GM23338 (cell line): ENCODE measurements at regions not wholly inside any gene's neighbourhood (a gene's known extent, or its start where the extent isn't known, plus 50 kb on each side); places are given as distances from the start of the nearest gene placed in this dataset.
A peak's percentile ranks its signal among the peaks of the same experiment; 100 is the strongest.

Experiments
- ATAC-seq: fragments of 200-7000 bp; cut with Tn5 transposase; 3 replicates; pipeline ENCODE4 v1.9.1; 2020
- DNase-seq: peaks from one replicate; pipeline ENCODE4 v3.0.0-alpha.2; 2015; ENCODE audit warnings: low spot score
- H2AFZ ChIP-seq: fragments of 200-600 bp; sonication (generic); 2 replicates; pipeline ENCODE4 v1.8.0; 2016; ENCODE audit warnings: antibody characterized with exemption, mild to moderate bottlenecking, moderate library complexity
- H3F3A ChIP-seq: fragments of 200-600 bp; sonication (generic); replicated peaks from 2 replicates; pipeline ENCODE4 v1.8.0; 2017; ENCODE audit warnings: antibody characterized with exemption, mixed run types, low read depth
- H3K27ac ChIP-seq: fragments of 200-600 bp; sonication (generic); 2 replicates; pipeline ENCODE4 v1.6.1; 2016; ENCODE audit warnings: low read depth
- H3K27me3 ChIP-seq: fragments of 200-600 bp; sonication (generic); 2 replicates; pipeline ENCODE4 v1.8.0; 2016; ENCODE audit warnings: mild to moderate bottlenecking, mixed run types, moderate library complexity; ENCODE audit not compliant: insufficient read depth
- H3K36me3 ChIP-seq: fragments of 200-600 bp; sonication (generic); 2 replicates; pipeline ENCODE4 v1.8.0; 2016; ENCODE audit warnings: mild to moderate bottlenecking; ENCODE audit not compliant: insufficient read depth
- H3K4me1 ChIP-seq: fragments of 200-600 bp; sonication (generic); 2 replicates; pipeline ENCODE4 v1.8.0; 2016; ENCODE audit warnings: mild to moderate bottlenecking, moderate library complexity; ENCODE audit not compliant: insufficient read depth
- H3K4me2 ChIP-seq: fragments of 200-600 bp; sonication (generic); 2 replicates; pipeline ENCODE4 v1.7.1; 2017; ENCODE audit warnings: mixed run types
- H3K4me3 ChIP-seq: fragments of 200-600 bp; sonication (generic); 2 replicates; pipeline ENCODE4 v1.6.1; 2016; ENCODE audit warnings: mixed run types
- H3K79me2 ChIP-seq: fragments of 200-600 bp; sonication (generic); replicated peaks from 2 replicates; pipeline ENCODE4 v1.8.0; 2017; ENCODE audit warnings: mild to moderate bottlenecking; ENCODE audit not compliant: insufficient read depth
- H3K9me2 ChIP-seq: fragments of 200-600 bp; sonication (generic); 2 replicates; pipeline ENCODE4 v1.8.0; 2017; ENCODE audit not compliant: insufficient read depth
- H4K20me1 ChIP-seq: fragments of 200-600 bp; sonication (generic); replicated peaks from 2 replicates; pipeline ENCODE4 v1.8.0; 2017; ENCODE audit warnings: mild to moderate bottlenecking; ENCODE audit not compliant: insufficient read depth
- H3K27ac Mint-ChIP-seq: 2 replicates; pipeline ENCODE4 v1.8.0; 2020; ENCODE audit warnings: inconsistent platforms, mild to moderate bottlenecking, moderate library complexity, mixed read lengths
- H3K27me3 Mint-ChIP-seq: 3 replicates; pipeline ENCODE4 v1.8.0; 2022; ENCODE audit warnings: low read depth, mild to moderate bottlenecking, moderate library complexity, mixed read lengths, inconsistent platforms; ENCODE audit not compliant: insufficient read depth, poor library complexity
- H3K36me3 Mint-ChIP-seq: 3 replicates; pipeline ENCODE4 v1.8.0; 2021; ENCODE audit warnings: low read depth, mild to moderate bottlenecking, inconsistent platforms, moderate library complexity, mixed read lengths
- H3K4me1 Mint-ChIP-seq: 3 replicates; pipeline ENCODE4 v1.8.0; 2020; ENCODE audit warnings: mild to moderate bottlenecking, inconsistent platforms, mixed read lengths
- H3K4me3 Mint-ChIP-seq: 3 replicates; pipeline ENCODE4 v1.8.0; 2021; ENCODE audit warnings: moderate library complexity, mild to moderate bottlenecking, inconsistent platforms, mixed read lengths
- H3K9me3 Mint-ChIP-seq: 3 replicates; pipeline ENCODE4 v1.8.0; 2020; ENCODE audit warnings: moderate library complexity, mild to moderate bottlenecking, inconsistent platforms, mixed read lengths
- CREB1 ChIP-seq: fragments of 250-450 bp; sonication (Bioruptor Pico); IDR thresholded peaks from 2 replicates; pipeline ENCODE4 v1.5.0; 2020; ENCODE audit warnings: low read depth, mild to moderate bottlenecking, moderate library complexity
- CTCF ChIP-seq, 2 experiments: fragments of 200-600 bp in 1 of 2; sonication (generic) in 1 of 2; conservative IDR thresholded peaks; 2 replicates each; pipeline versions ENCODE4 v1.5.1 to v1.6.1; 2016 to 2017; ENCODE audit warnings: antibody characterized with exemption in 2 of 2, low read depth in 2 of 2, mild to moderate bottlenecking in 2 of 2, moderate library complexity in 1 of 2
- ETS1 ChIP-seq: IDR thresholded peaks from 2 replicates; pipeline ENCODE4 v1.6.1; 2016; ENCODE audit warnings: antibody characterized with exemption
- EZH2 ChIP-seq: fragments of 200-600 bp; sonication (generic); IDR thresholded peaks from one replicate; pipeline ENCODE4 v1.8.0; 2017; ENCODE audit warnings: antibody characterized with exemption, mild to moderate bottlenecking, low read depth; ENCODE audit not compliant: unreplicated experiment
- EZH2phosphoT487 ChIP-seq: fragments of 200-600 bp; sonication (generic); IDR thresholded peaks from one replicate; pipeline ENCODE4 v1.8.1; 2018; ENCODE audit warnings: antibody characterized with exemption; ENCODE audit not compliant: unreplicated experiment
- JUNB ChIP-seq: IDR thresholded peaks from one replicate; pipeline ENCODE4 v1.6.1; 2016; ENCODE audit warnings: antibody characterized with exemption; ENCODE audit not compliant: unreplicated experiment
- NANOG ChIP-seq: IDR thresholded peaks from 2 replicates; pipeline ENCODE4 v1.6.1; 2016; ENCODE audit warnings: antibody characterized with exemption, borderline replicate concordance
- POLR2AphosphoS5 ChIP-seq: IDR thresholded peaks from 2 replicates; pipeline ENCODE4 v1.6.1; 2016; ENCODE audit warnings: antibody characterized with exemption, low read depth
- REST ChIP-seq: IDR thresholded peaks from one replicate; pipeline ENCODE4 v1.6.1; 2018; ENCODE audit warnings: antibody characterized with exemption; ENCODE audit not compliant: unreplicated experiment
- STAT1 ChIP-seq: IDR thresholded peaks from one replicate; pipeline ENCODE4 v1.6.1; 2016; ENCODE audit warnings: antibody characterized with exemption; ENCODE audit not compliant: unreplicated experiment
- ZNF114 ChIP-seq: fragments of 250-450 bp; sonication (Bioruptor Pico); IDR thresholded peaks from 2 replicates; pipeline ENCODE4 v1.5.0; 2020; ENCODE audit warnings: mild to moderate bottlenecking, moderate library complexity
- ZNF331 ChIP-seq: fragments of 250-450 bp; sonication (Bioruptor Pico); IDR thresholded peaks from 2 replicates; pipeline ENCODE4 v1.5.0; 2020; ENCODE audit warnings: low read depth, mild to moderate bottlenecking, moderate library complexity
- ZNF462 ChIP-seq: fragments of 250-450 bp; sonication (Bioruptor Pico); IDR thresholded peaks from 2 replicates; pipeline ENCODE4 v1.5.0; 2020; ENCODE audit warnings: mild to moderate bottlenecking, moderate library complexity

DNA sequence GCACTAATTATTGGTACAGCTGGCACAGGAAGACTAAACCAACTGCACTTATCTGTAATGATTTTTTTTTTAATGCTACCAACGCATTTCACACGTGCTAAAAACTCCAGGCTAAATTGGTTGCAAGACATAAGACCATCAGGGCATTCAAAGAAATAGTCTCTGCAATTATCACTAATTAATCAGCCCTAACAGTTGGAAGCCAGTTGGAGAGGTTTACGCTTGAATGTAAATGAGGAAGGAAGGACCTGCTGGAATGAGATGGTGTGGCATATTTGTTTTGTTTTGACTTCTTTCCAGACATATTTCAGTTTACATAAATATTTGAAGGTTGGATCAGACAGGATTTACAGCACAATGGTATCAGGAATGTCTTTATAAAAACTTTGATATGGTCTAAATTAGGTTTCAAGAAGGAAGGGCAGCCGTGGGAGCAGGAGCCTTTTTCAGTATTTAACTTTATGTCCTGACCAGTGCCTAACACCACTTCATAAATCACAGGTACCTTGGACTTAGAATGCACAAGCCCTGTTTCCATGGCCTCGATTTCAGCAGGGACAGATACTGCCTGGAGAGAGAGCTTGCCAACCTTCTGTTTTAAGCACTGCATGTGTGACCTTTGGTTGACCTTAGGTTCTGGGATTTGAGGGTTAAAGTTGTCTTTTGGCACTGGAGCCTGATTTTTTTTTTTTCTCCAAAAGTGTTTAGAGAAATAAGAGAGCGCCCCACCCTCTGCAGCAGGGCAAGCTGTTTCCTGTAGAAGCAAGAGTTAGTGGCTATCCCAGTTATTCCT is 199.8 kb upstream of the MAP3K1 start:
- no peak overlapping the region for H3K27ac ChIP-seq
- DNase-seq (no peak), ATAC-seq (no peak; the same call in 2 of the 3 replicates)
- H2AFZ ChIP-seq: no peak overlapping the region
- peaks cover 26% of the 10 kb centered on the region for H3K4me1 ChIP-seq
- H3K27me3 ChIP-seq: no peaks in the 10 kb centered on the region
- no peaks in the 10 kb centered on the region for H3K27me3 Mint-ChIP-seq
- no peak overlapping the region for H3K27ac Mint-ChIP-seq
- H3K9me2 ChIP-seq: peaks cover 16% of the 10 kb centered on the region
- peaks cover 20% of the 10 kb centered on the region; the same call in 2 of the 3 replicates for H3K36me3 Mint-ChIP-seq
- H3K9me3 Mint-ChIP-seq: peaks cover 34% of the 10 kb centered on the region
- peak overlapping the region; percentile 9; the same call in 1 of the 2 replicates for H3K4me2 ChIP-seq
- H3K79me2 ChIP-seq: no peaks in the 10 kb centered on the region
- H3K4me3 Mint-ChIP-seq: no peak overlapping the region
- peaks cover 17% of the 10 kb centered on the region for H3K4me1 Mint-ChIP-seq
- no peaks in the 10 kb centered on the region for H4K20me1 ChIP-seq
- no peaks in the 10 kb centered on the region for H3F3A ChIP-seq
- no peaks in the 10 kb centered on the region; the same call in 1 of the 2 replicates for H3K36me3 ChIP-seq
- TF ChIP-seq CTCF (conservative IDR thresholded peaks at IDR 0.05; ENCODE audit: low read depth in 2 of 2) (no peak), POLR2AphosphoS5 (no peak), STAT1 (no peak), EZH2 (no peak), NANOG (no peak), ZNF331 (CRISPR knock-in tag) (no peak), ETS1 (no peak), REST (no peak), ZNF462 (CRISPR knock-in tag) (no peak), JUNB (no peak), EZH2phosphoT487 (no peak), ZNF114 (CRISPR knock-in tag) (no peak), CREB1 (CRISPR knock-in tag) (no peak)
- no peak overlapping the region for H3K4me3 ChIP-seq
